ENCODE measurements at regions not wholly inside any gene's neighbourhood (a gene's known extent, or its start where the extent isn't known, plus 50 kb on each side); places are given as distances from the start of the nearest gene placed in this dataset.
"Not testable (repeated sequence)": the region's sequence is repeated elsewhere in the genome, so short reads cannot be mapped to it uniquely, and the experiment has no call there.

GRCh38 chr10:29217292-29217738 is 71.6 kb upstream of the LYZL1 start:
- Mint-ChIP-seq H3K27ac (no peak overlapping the region), H3K4me1 (ENCODE audit: low read depth) (no peaks in the 10 kb centered on the region), H3K9me3 (no peaks in the 10 kb centered on the region), H3K36me3 (ENCODE audit: low read depth) (no peaks in the 10 kb centered on the region), H3K4me3 (no peak overlapping the region), H3K27me3 (ENCODE audit: low read depth) (peaks cover 12% of the 10 kb centered on the region)
- CTCF ChIA-PET: no interaction called here
- intact Hi-C loops (cut with micrococcal nuclease): no loop called here
- DNase-seq: no peak

GRCh38 chr10:29223326-29223725 is 65.5 kb upstream of the LYZL1 start:
- Mint-ChIP-seq H3K4me1 (ENCODE audit: low read depth) (no peaks in the 10 kb centered on the region), H3K27me3 (ENCODE audit: low read depth) (peaks cover 21% of the 10 kb centered on the region), H3K4me3 (no peak overlapping the region), H3K27ac (no peak overlapping the region), H3K9me3 (no peaks in the 10 kb centered on the region), H3K36me3 (ENCODE audit: low read depth) (no peaks in the 10 kb centered on the region)
- CTCF ChIA-PET: no interaction called here
- intact Hi-C loops (cut with micrococcal nuclease): no loop called here
- DNase-seq: no peak

GRCh38 chr10:29224631-29225030 is 64.2 kb upstream of the LYZL1 start:
- no peak for DNase-seq
- Mint-ChIP-seq H3K36me3 (ENCODE audit: low read depth) (no peaks in the 10 kb centered on the region), H3K27me3 (ENCODE audit: low read depth) (peaks cover 17% of the 10 kb centered on the region)

GRCh38 chr10:29227201-29227600 is 61.7 kb upstream of the LYZL1 start:
- CTCF ChIA-PET: no interaction called here
- no peak for DNase-seq
- Mint-ChIP-seq H3K9me3 (no peaks in the 10 kb centered on the region), H3K4me3 (no peak overlapping the region), H3K27ac (no peak overlapping the region), H3K4me1 (ENCODE audit: low read depth) (no peaks in the 10 kb centered on the region), H3K27me3 (ENCODE audit: low read depth) (peaks cover 19% of the 10 kb centered on the region), H3K36me3 (ENCODE audit: low read depth) (no peaks in the 10 kb centered on the region)
- intact Hi-C loops (cut with micrococcal nuclease): no loop called here

More at GRCh38 chr10:29224631-29225030, 64.2 kb upstream of the LYZL1 start:
- Mint-ChIP-seq H3K4me3 (no peak overlapping the region), H3K9me3 (no peaks in the 10 kb centered on the region), H3K4me1 (ENCODE audit: low read depth) (no peaks in the 10 kb centered on the region), H3K27ac (no peak overlapping the region)
- CTCF ChIA-PET: no interaction called here
- intact Hi-C loops (cut with micrococcal nuclease): no loop called here

- CTCF ChIA-PET: no interaction called here
- H3K27me3 Mint-ChIP-seq (ENCODE audit: low read depth): peaks cover 16% of the 10 kb centered on the region
- no peaks in the 10 kb centered on the region for H3K36me3 Mint-ChIP-seq (ENCODE audit: low read depth)
- no peak overlapping the region for H3K4me3 Mint-ChIP-seq
- no peaks in the 10 kb centered on the region for H3K9me3 Mint-ChIP-seq
- H3K4me1 Mint-ChIP-seq (ENCODE audit: low read depth): no peaks in the 10 kb centered on the region
- intact Hi-C loops (cut with micrococcal nuclease): no loop called here
- DNase-seq: no peak
- no peak overlapping the region for H3K27ac Mint-ChIP-seq
Observed at GRCh38 chr10:29228562-29228961, 60.3 kb upstream of the LYZL1 start.

- H3K9me3 Mint-ChIP-seq: no peaks in the 10 kb centered on the region
- no peaks in the 10 kb centered on the region for H3K4me1 Mint-ChIP-seq (ENCODE audit: low read depth)
- intact Hi-C loops (cut with micrococcal nuclease): no loop called here
- no peaks in the 10 kb centered on the region for H3K36me3 Mint-ChIP-seq (ENCODE audit: low read depth)
- peaks cover 12% of the 10 kb centered on the region for H3K27me3 Mint-ChIP-seq (ENCODE audit: low read depth)
- CTCF ChIA-PET: no interaction called here
- no peak for DNase-seq
- H3K4me3 Mint-ChIP-seq: no peak overlapping the region
- H3K27ac Mint-ChIP-seq: no peak overlapping the region
Observed at GRCh38 chr10:29229258-29229705, 59.6 kb upstream of the LYZL1 start.

- H3K9me3 Mint-ChIP-seq; DNase-seq; intact Hi-C loops (cut with micrococcal nuclease); H3K4me1 Mint-ChIP-seq (ENCODE audit: low read depth); CTCF ChIA-PET; H3K27ac Mint-ChIP-seq; H3K4me3 Mint-ChIP-seq; H3K27me3 Mint-ChIP-seq (ENCODE audit: low read depth); H3K36me3 Mint-ChIP-seq (ENCODE audit: low read depth): not testable (repeated sequence)
Observed at GRCh38 chr10:29236910-29237309, 52.0 kb upstream of the LYZL1 start.

GRCh38 chr10:29237786-29238185 is 51.1 kb upstream of the LYZL1 start:
- intact Hi-C loops (cut with micrococcal nuclease): no loop called here
- DNase-seq: no peak
- Mint-ChIP-seq H3K27me3 (ENCODE audit: low read depth) (no peaks in the 10 kb centered on the region), H3K9me3 (no peaks in the 10 kb centered on the region), H3K4me3 (no peak overlapping the region), H3K27ac (no peak overlapping the region), H3K4me1 (ENCODE audit: low read depth) (no peaks in the 10 kb centered on the region), H3K36me3 (ENCODE audit: low read depth) (no peaks in the 10 kb centered on the region)
- CTCF ChIA-PET: no interaction called here

GRCh38 chr10:29238523-29239135 is 50.2 kb upstream of the LYZL1 start:
- no peak overlapping the region for H3K4me3 Mint-ChIP-seq
- H3K9me3 Mint-ChIP-seq: no peaks in the 10 kb centered on the region
- H3K27ac Mint-ChIP-seq: no peak overlapping the region
- no peak for DNase-seq
- CTCF ChIA-PET: interaction anchor here (0.7 kb wide), 1 partner anchor 1579 kb away, joined by 3 read pairs; no protein-coding TSS in a partner anchor
- no peaks in the 10 kb centered on the region for H3K27me3 Mint-ChIP-seq (ENCODE audit: low read depth)
- H3K36me3 Mint-ChIP-seq (ENCODE audit: low read depth): no peaks in the 10 kb centered on the region
- H3K4me1 Mint-ChIP-seq (ENCODE audit: low read depth): no peaks in the 10 kb centered on the region
- intact Hi-C loops (cut with micrococcal nuclease): no loop called here

All from activated naive CD4-positive, alpha-beta T cell treated with anti-CD3 and anti-CD28 coated beads for 36 hours (primary cell).